Tibial nerve (tissue), 4 donors: ENCODE measurements at regions not wholly inside any gene's neighbourhood (a gene's known extent, or its start where the extent isn't known, plus 50 kb on each side); places are given as distances from the start of the nearest gene placed in this dataset.

Experiments
- EP300 ChIP-seq, 2 donors: sonication (generic); formaldehyde crosslinking; IDR thresholded peaks; one replicate each; pipeline ENCODE4 v1.6.1; 2017; ENCODE audit warnings: antibody characterized with exemption in 2 of 2, mild to moderate bottlenecking in 1 of 2
- TF ChIP-seq, protein P1 (sequence below), 5 experiments: fragments of 200-600 bp in 3 of 5; fragments of 450-650 bp in 2 of 5; sonication (generic) in 3 of 5; IDR thresholded peaks; one replicate each; pipeline ENCODE4 v1.5.1; 2016 to 2019; ENCODE audit warnings: antibody characterized with exemption in 5 of 5, mild to moderate bottlenecking in 3 of 5, moderate library complexity in 2 of 5

DNA sequence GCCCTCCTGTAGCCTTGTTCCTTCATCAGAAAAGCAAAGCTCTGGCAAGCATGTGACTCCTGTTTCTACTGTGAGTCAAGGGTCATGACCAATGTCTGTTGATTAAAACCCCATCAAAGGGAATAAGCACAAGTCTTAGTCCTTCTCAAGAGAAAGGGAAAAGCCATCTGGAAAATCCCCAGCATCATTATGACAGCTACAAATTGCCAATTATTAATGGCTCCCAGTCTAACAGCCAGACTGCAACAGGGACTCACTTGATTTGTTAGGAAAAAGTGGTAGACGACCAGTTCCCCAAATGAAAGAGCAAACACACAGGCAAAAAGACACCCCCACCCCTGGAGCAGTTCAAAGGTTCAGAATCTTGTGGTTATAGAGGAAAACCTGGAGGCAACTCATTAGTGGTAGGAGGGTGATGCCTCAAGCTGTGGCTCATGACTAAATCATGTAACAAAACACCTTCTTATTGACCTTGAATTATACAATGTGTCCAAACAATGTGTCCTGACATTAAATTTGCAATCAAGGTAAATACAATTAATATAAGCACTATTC, 315.7 kb downstream of the HNRNPD start:
- TF ChIP-seq, protein P1, sequence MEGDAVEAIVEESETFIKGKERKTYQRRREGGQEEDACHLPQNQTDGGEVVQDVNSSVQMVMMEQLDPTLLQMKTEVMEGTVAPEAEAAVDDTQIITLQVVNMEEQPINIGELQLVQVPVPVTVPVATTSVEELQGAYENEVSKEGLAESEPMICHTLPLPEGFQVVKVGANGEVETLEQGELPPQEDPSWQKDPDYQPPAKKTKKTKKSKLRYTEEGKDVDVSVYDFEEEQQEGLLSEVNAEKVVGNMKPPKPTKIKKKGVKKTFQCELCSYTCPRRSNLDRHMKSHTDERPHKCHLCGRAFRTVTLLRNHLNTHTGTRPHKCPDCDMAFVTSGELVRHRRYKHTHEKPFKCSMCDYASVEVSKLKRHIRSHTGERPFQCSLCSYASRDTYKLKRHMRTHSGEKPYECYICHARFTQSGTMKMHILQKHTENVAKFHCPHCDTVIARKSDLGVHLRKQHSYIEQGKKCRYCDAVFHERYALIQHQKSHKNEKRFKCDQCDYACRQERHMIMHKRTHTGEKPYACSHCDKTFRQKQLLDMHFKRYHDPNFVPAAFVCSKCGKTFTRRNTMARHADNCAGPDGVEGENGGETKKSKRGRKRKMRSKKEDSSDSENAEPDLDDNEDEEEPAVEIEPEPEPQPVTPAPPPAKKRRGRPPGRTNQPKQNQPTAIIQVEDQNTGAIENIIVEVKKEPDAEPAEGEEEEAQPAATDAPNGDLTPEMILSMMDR (IDR thresholded peaks at IDR 0.05): no peak
- no peak for TF ChIP-seq EP300 (IDR thresholded peaks at IDR 0.05)
